Inferior parietal cortex (tissue), 1 donor: ENCODE measurements at regions not wholly inside any gene's neighbourhood (a gene's known extent, or its start where the extent isn't known, plus 50 kb on each side); places are given as distances from the start of the nearest gene placed in this dataset.

ENCODE experiments used
- DNase-seq: peaks from one replicate; pipeline ENCODE4 v3.0.0-alpha.2; 2016; ENCODE audit errors: extremely low spot score

DNA sequence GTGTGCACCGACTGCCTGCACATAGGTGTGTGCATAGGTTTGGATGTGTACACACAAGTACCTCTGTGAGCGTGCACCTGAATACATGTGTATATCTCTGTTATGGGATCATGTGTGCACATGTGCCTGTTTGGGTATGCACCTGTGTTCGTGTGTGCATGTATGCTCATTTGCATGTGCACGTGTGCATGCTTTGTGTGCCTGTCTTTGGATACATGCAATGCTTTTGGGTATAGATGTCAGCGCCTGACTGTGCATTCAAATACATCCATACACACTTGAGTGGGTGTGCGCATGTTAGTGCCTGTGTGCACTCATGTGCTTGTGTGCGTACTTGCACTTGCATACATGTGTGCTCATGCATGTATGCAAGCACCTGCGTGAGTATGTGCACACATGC lies 258.1 kb downstream of the IRX2 start:
- DNase-seq, result no peak

DNA sequence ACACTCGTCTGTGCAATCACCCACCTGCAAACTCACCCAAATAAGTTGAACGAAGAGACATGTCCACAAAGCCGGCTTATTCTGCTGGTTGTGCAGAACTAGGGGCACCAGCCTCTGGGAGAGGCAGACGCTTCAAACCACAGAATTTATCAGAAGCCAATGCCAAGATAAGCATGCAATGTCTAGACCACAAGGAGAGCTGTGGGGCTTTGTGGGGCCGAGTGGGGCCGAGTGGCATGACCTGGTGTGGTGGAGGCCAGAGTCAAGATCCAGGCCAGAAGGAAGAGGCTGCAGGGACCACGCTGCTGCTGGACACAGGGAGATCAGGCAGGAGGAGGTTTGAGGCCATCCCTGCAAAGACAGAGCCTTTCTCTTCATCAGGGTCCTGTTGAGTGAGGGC lies 259.0 kb downstream of the IRX2 start:
- no peak for DNase-seq

DNA sequence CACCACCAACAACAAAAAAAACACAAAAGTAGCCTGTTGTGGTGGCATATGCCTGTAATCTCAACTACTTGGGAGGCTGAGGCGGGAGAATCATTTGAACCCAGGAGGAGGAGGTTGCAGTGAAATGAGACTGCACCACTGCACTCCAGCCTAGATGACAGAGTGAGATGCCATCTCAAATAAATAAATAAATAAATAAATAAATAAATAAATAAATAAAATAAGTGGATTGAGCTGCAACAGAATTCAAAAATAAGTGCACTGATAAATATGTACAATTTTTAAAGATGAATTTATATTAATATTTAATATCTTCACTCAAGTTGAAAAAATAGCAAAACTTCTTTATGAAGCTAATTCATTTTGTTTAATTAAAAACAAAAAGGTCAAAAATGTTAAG lies 259.6 kb downstream of the IRX2 start:
- DNase-seq, result no peak

DNA sequence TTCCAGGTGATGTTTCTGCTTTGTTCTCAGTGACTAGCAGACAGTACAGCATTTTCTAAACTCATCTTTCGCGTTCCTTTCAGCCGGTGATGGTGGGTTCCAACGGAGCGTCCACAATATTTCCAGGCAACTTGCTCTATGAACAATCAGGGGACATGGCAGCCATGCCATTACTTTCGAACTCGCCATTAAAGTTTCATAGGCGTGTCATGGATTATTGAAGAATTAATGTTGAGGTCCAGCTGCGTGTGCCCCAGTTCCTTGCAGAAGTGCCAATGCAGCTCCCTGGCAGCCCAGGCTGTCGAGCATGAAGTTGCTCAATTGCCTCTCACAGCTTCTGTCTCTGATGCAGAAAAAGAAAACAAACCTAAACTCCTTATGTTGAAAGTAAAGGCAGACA lies 262.2 kb downstream of the IRX2 start:
- DNase-seq, result no peak

DNA sequence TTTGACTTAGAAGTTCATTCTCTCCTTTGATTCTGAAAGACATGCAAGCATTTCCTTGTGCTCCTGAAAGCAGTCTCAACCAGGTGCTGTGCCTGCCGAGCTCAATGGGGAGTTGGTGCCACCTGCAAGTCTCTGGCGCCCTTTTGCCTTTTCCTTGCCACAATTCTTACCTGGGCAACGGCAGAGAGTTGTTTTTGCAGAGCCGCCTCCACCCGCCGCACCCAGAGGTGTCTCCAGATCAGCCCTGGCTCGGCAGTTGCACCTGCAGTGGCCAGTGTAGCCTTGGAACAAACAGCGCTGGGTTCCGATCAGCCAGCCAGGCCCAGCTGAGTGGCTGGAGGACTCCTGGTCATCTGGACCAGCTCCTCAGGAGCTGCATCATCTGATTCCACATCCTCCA lies 262.9 kb downstream of the IRX2 start:
- DNase-seq, result no peak

DNA sequence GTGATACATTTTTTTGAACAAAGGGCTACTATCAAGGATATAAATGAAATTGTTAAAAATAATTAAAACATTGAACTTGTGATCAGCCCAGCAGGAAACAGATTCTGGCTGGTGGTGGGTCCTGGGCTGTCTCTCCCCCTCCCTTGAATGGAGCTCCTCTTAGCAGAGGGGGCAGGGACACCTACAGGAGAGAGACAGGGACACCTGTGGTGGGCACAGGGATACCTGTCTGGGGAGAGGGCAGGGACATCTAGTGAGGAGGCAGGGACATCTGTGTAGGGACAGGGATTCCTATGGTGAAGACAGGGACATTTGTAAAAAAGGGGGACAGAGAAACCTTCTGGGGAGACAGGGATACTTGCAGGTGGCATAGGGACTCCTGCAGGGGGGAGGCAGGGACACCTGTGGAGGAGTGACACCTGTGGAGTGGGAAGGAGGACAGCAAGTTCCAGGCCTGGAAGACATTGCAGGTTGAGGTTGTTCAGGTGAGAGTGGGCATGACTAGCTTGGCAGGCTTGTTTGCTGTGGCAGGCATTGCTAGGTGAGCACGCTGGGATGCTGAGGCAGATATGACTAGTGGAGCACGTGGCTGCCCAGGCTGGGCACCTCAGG lies 264.2 kb downstream of the IRX2 start:
- no peak for DNase-seq

DNA sequence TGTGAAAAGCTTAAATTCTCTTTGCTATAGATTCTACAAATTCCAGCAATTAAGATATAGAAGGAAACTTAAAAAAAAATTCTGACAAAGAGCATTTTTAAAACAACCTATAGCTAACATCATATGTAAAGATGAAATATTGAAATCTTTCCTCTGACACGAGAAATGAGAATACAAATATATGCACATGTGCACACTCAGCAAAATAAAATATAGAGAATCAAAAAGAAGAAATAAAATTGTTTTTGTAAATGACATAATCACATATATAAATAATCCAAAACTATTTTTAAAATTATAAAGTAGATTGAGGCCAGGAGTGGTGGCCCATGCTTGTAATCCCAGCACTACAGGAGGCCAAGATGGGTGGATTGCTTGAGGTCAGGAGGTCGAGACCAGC lies 265.1 kb downstream of the IRX2 start:
- no peak for DNase-seq

DNA sequence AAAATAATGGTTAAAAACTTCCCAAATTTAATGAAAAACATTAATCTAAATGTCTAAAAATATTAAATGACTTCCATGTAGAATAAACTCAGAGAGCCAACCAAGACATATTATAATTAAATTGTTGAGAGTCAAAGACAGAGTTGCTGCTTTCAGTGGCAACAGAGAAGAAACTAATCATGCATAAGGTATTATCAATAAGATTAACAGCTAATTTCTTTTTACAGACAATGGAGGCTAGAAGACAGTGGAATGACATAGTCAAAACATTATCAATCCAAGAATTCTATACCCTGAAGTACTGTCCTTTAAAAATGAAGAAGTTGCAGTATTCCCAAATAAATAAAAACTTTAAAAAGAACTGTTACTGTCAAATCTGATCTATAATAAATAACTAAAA lies 268.7 kb downstream of the IRX2 start:
- no peak for DNase-seq

DNA sequence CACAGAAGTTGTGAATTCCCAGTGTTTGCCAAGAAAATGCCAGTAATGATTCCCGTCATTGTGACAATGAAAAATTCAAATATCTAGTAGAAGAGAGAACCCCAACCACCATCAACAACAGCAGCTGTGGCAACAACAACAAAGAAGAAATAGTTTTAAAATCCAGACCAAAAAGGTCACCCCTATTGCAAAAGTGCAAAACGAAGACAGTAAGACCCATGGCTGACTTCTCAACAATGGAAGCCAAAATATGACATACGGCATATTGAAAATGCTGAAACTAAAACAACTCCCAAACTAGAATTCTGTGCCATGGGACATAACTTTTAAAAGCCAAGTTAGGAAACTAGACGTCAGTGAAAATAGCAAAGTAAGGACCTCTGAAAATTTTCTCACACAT lies 270.6 kb downstream of the IRX2 start:
- no peak for DNase-seq

DNA sequence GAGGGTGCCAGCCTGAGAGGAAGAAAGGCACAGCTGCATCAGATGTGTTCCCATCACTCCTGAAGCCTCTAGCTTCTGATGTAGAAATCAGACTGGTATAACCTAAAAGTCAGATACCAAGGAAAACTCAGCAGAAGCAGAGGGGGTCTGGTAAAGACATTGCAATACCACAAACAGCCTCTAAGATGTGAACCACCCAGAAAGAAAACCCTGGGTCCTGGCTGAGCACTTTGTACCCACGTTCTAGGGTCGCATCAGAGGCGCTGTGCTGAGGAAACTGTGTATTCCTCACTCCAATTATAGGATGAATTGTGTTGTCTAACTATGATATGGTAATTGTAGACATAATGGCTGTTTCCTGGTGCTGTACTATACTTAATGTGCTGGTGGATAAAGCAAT lies 275.6 kb downstream of the IRX2 start:
- no peak for DNase-seq

DNA sequence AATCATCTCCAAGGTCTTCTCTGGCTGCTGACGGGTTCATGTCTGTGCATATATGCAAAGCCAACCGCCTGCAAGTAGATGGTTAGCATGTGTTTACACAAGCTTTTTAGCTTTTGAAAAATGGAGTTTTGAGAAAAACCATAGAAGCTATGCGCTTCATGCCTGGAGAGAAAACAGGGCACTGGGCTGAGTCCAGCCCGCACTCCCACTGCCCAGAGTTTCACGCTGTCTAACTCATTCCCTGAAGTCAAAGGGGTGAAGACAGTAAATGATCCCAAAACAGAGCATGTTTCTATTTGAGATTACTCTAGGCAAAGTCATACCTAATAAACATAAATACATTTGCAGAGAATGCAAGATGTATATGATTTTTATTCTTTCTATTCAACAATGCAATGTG lies 278.8 kb downstream of the IRX2 start:
- no peak for DNase-seq

DNA sequence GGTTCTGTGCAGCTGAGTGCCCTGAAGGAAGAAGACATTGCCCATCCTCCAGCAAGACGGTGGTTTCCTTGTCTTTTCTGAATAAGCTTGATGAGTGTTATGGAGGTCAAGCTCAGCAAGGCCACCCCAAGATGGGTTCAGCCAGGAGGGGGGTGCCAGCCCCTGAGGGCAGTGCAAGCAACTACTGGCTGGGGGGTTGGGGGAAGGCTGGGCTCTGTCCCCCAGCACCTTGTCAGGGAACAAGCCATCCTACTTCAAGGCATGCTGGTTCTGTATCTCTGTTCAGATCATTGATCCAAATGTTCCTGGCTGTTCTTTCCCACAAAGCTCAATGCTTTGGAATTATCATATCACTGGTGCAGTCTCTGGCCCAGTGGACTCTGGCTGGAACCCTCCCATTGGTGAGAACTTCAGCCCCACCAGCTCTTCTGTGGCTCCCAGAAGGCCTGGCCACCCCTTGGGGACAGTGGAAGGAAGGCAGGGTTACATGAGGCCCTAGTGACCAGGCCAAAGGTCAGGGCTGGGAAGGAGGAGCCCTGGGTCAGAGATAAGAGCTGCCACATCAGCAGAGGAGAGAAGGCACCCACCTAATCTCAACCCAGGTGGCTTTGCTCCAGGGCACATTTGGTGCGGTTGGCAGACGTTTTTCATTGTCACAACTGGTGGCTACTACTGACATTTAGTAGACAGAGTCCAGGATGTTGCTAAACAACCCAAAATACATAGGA lies 280.2 kb downstream of the IRX2 start:
- no peak for DNase-seq

DNA sequence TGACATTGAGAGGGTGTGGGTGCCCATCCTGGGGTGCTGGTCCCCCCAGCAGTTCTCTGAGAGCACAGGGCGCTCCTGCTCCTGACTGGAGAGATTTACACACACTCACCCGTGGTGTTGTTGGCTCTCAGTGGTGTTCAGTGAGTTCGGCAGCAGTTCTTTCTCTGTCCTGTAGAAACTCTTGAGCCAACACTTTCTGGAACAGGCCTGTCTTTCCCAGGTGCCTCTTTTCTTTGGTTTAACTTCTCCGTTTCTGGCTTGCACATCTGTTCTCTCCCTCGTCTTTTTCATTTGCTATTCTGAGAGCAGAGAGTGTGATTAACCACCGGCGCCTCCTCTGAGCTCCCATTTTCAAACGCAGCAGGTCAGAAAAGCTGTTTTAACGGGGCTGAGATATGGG lies 284.5 kb downstream of the IRX2 start:
- no peak for DNase-seq

DNA sequence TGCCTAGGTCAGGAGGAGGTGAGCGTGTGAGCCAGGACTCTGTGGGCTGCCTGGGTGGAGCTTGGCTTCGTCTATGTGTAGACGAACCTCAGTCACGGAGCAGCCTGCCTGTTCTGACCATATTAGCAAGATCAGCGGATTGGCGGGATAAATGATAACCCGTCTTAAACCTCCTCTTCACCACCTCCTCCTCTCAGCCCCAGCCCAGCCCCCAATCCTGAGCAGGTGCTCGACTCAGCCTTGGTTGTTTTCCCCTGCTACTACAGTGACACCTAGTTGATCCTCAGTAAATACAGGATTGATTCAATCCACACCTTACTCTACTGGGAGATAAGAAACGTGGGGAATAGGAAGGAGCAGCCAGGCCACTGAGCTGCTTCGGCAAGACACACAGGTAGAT lies 286.1 kb downstream of the IRX2 start:
- no peak for DNase-seq

DNA sequence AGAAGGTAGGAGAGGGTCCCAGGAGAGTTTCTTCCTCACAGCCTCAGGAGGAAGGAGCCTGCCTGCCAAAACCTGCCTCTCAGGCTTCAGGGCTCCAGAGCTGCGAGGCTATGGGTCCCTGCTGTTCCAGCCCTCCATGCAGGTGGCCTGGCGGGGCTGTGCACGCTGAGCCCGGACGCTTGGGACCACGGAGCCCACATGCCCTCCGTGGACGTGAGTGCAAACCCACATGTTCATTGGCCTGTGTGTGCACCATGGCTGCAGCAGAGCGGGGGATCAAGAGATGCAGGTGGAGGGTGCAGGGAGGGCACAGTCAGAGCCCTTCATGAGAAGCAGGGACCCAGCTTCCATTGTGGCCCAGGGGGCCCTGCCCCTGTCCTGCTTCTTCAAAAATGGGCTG lies 287.3 kb downstream of the IRX2 start:
- DNase-seq, result no peak

DNA sequence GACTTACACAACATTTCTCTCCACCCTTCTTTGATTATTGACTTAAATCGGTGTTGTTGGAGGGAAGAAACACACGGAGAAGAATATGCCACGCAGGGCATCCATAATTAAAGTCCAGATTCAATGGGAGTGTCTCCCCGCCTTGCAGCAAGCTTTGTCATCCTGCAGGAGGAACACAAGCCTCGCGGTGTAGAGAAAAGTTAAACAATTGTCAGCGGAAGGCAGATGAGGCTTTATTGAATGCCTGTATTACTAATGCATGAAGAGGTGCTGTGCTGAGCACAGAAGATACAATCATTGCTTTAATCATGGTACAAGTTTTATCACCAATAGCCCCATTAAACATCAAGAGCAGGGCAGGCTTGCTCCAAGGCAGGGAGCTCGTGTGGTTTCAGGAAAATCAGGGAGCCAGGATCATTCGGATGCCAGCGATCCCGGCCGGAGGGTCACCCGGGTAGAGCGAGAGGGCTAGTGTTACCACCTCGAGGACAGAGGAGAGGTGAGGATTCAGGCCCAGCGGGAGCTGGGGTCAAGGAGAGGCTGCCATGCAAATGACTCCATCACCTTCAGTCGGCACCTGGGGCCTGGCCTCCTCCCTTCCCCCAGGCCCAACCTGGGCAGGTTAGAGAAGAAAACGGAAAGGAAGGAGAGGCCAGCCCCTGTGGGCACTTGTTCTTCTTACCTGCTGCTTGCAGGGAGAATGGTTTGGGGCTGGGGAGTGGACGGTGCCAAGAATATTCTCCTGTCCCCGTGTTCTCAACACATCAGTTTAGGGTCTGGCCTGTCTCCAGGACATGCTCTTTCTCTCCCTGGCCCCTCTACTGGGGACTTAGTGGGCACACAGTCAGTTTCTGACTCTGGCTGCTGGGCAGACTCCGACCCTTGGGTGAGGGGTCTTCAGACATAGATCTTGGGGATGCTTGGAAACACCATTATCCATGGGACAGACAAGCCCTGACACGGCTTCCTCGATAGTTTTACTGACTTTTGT lies 289.5 kb downstream of the IRX2 start:
- no peak for DNase-seq

DNA sequence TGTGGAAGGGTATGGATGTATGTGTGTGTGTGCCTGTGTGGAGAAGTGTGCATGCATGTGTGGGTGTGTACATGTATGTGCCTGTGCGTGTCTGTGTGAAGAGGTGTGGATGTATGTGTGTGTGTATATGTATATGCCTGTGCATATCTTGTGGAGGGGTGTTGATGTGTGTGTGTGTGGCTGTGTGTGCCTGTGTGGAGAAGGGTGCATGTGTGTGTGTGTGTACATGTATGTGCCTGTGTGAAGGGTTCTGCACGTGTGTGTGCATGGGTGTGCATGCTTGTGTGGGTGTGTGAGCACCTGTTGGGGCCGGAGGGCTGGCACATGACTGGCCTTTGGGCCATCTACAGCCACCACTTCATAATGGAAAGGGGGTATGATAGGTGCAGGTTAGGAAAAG lies 291.4 kb downstream of the IRX2 start:
- no peak for DNase-seq

DNA sequence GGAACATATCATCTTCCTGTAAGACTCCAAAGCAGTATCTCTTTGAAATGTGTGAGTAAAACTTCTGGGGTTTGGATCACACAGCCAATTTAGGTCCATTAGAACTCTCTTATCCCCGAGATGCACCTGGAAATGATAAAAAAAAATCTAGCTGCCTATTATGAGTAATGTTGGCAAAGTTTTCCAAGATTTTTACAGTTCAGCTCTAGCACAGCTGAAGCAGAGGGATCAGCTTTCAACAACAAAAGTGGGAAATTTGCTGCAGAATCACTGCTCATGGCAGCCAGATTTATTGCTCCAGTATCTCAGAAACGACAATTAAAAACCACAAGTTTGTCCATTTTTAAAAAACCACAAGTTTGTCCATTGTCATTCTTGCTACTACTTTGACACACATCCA lies 292.2 kb downstream of the IRX2 start:
- no peak for DNase-seq

DNA sequence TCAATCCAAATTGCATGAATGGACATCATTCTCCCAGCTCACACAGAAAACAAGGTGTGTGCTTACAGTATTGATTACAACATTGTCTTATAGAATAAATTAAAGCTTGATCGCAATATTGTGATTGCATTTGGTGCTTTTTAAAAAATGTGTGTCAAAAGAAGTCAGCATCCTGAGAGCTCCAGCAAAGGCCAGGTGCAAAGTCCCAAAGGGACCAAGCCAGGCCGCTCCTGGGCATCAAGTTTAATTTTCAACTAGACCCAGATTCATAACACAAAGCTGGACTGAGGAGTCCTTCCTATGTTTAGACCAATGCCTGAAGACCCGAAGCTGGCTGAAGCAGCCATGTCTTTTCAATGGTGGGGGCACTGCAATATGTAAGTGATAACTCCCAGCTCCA lies 295.6 kb downstream of the IRX2 start:
- no peak for DNase-seq

DNA sequence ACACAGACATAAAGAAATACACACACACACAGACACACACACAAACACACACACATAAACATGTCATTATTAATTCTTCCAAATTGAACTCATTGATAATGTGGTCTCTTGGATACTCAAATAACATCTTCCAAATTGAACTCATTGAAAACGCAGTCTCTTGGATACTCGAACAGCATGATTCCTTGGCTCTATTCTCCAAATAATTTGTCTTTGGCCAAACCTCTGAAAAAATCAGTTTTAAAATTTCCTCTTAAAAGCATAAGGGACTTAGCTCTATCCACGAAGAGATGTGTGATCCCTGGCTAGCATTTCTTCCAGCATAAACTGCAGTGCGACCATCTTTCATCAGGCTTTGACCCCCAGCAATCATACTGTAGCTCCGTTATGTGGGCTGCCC lies 296.6 kb downstream of the IRX2 start:
- no peak for DNase-seq

DNA sequence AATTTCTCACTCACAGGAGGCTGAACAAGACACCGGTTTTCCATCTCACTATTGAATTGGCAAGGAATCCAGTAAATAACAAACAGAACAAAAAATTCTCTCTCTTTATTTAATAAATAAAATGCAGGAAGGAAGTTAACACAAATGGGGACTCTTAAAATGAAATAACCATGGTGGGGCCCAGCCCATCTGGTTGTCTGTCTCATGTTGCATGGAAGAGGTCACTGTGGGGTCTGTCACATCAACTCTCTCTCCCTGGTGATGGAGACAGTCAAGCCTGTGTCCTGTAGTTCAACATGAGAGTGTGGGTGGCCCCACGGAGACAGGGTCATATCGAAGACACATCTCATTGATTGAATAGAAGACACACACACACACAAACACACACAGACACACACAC lies 297.7 kb downstream of the IRX2 start:
- no peak for DNase-seq

DNA sequence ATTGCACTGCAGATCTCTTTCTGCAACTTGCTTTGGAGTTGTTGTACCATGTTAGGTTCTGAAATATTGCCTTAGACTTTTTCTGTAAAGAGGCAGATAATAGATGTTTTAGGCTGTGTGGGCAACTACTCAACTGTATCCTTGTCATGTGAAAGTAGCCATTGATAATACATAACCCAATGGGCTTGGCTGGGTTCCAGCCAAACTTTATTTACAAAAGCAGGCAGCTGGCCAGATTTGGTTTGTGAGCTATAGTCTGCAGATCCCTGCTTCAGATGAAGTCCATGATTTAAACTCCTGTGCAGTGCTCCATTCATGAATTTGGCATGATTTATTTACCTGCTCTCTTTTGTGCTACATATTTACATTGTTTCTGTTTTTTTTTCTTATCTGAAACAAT lies 300.4 kb downstream of the IRX2 start:
- no peak for DNase-seq
